ENCODE measurements at regions not wholly inside any gene's neighbourhood (a gene's known extent, or its start where the extent isn't known, plus 50 kb on each side); places are given as distances from the start of the nearest gene placed in this dataset.

GRCh38 chr18:8900552-8900951 is 195.2 kb downstream of the MTCL1 start:
- no peak overlapping the region for H3K4me3 ChIP-seq
- 90% methylated on average over 2 of the region's 2 CpGs for WGBS
- no peaks in the 10 kb centered on the region for H3K9me3 ChIP-seq

GRCh38 chr18:8901019-8901418 is 195.7 kb downstream of the MTCL1 start:
- no peak overlapping the region for H3K27ac ChIP-seq
- H3K4me3 ChIP-seq: no peak overlapping the region
- 81% methylated on average over 2 of the region's 2 CpGs for WGBS
- H3K36me3 ChIP-seq: no peaks in the 10 kb centered on the region
- no peak for DNase-seq (ENCODE audit: low spot score in 2 of 2)
- TF ChIP-seq POLR2A (IDR thresholded peaks at IDR 0.05) (no peak), EP300 (IDR thresholded peaks at IDR 0.05) (no peak), POLR2AphosphoS5 (IDR thresholded peaks at IDR 0.05) (no peak)
- TF ChIP-seq, protein P1, sequence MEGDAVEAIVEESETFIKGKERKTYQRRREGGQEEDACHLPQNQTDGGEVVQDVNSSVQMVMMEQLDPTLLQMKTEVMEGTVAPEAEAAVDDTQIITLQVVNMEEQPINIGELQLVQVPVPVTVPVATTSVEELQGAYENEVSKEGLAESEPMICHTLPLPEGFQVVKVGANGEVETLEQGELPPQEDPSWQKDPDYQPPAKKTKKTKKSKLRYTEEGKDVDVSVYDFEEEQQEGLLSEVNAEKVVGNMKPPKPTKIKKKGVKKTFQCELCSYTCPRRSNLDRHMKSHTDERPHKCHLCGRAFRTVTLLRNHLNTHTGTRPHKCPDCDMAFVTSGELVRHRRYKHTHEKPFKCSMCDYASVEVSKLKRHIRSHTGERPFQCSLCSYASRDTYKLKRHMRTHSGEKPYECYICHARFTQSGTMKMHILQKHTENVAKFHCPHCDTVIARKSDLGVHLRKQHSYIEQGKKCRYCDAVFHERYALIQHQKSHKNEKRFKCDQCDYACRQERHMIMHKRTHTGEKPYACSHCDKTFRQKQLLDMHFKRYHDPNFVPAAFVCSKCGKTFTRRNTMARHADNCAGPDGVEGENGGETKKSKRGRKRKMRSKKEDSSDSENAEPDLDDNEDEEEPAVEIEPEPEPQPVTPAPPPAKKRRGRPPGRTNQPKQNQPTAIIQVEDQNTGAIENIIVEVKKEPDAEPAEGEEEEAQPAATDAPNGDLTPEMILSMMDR (IDR thresholded peaks at IDR 0.05): no peak
- H3K27me3 ChIP-seq: peaks cover 2% of the 10 kb centered on the region
- H3K4me1 ChIP-seq: no peaks in the 10 kb centered on the region
- H3K9me3 ChIP-seq: no peaks in the 10 kb centered on the region

More at GRCh38 chr18:8900552-8900951, 195.2 kb downstream of the MTCL1 start:
- H3K4me1 ChIP-seq: no peaks in the 10 kb centered on the region
- peaks cover 2% of the 10 kb centered on the region for H3K27me3 ChIP-seq
- DNase-seq (ENCODE audit: low spot score in 2 of 2): no peak
- no peaks in the 10 kb centered on the region for H3K36me3 ChIP-seq
- TF ChIP-seq, protein P1 (IDR thresholded peaks at IDR 0.05): no peak
- no peak for TF ChIP-seq EP300 (IDR thresholded peaks at IDR 0.05)
- TF ChIP-seq POLR2A (IDR thresholded peaks at IDR 0.05): no peak
- TF ChIP-seq POLR2AphosphoS5 (IDR thresholded peaks at IDR 0.05): no peak
- no peak overlapping the region for H3K27ac ChIP-seq

GRCh38 chr18:8904316-8904715 is 198.2 kb upstream of the NDUFV2 start:
- no peak for DNase-seq (ENCODE audit: low spot score in 2 of 2)
- Histone ChIP-seq H3K9me3 (no peaks in the 10 kb centered on the region), H3K27me3 (peaks cover 2% of the 10 kb centered on the region), H3K4me3 (no peak overlapping the region), H3K27ac (no peak overlapping the region), H3K4me1 (no peaks in the 10 kb centered on the region), H3K36me3 (no peaks in the 10 kb centered on the region)
- TF ChIP-seq EP300 (IDR thresholded peaks at IDR 0.05) (no peak), POLR2A (IDR thresholded peaks at IDR 0.05) (no peak), POLR2AphosphoS5 (IDR thresholded peaks at IDR 0.05) (no peak)
- TF ChIP-seq, protein P1 (IDR thresholded peaks at IDR 0.05): no peak

DNA sequence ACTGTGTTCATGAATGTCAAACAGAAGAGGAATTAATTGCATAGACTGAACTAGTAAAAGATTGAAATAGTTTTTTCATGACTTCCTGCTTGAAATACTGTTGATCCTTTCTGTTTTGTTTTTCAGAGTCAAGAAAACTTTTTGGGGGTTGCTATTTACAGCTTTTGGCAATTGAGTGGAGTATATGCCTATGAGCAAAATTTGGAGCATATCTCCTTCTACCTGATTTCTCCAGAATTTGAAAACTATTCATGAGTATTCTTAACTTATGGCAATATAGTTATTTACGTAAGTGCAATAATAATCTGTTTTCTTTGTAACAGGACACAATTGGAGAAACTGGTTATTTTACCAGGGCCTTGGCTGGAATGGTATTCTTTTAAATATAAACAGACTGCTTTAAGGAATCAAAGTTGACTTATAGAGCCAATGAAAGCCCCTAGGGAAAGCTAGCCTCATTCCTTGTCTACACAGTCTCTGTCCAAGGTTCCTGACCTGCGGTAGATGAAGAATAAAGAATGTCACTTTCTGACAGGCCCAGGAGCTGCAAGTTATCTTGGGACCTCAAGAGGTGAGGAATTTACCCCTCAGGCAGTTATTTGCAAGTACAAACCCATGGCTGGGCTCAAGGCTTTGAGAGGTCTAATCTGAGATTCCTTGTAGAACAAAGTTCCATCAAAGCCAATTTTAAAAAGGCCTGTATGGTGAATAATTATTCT is 193.5 kb upstream of the NDUFV2 start:
- Histone ChIP-seq H3K36me3 (no peaks in the 10 kb centered on the region), H3K27ac (no peak overlapping the region), H3K4me3 (no peak overlapping the region), H3K27me3 (no peaks in the 10 kb centered on the region), H3K4me1 (peaks cover 6% of the 10 kb centered on the region), H3K9me3 (no peaks in the 10 kb centered on the region)
- WGBS: 95% methylated on average over 2 of the region's 2 CpGs
- DNase-seq (ENCODE audit: low spot score in 2 of 2): no peak
- TF ChIP-seq, protein P1 (IDR thresholded peaks at IDR 0.05): no peak
- TF ChIP-seq POLR2A (IDR thresholded peaks at IDR 0.05): no peak
- no peak for TF ChIP-seq POLR2AphosphoS5 (IDR thresholded peaks at IDR 0.05)
- TF ChIP-seq EP300 (IDR thresholded peaks at IDR 0.05): no peak

GRCh38 chr18:8910186-8910822 is 192.2 kb upstream of the NDUFV2 start:
- no peaks in the 10 kb centered on the region for H3K36me3 ChIP-seq
- WGBS: 55% methylated on average over 4 of the region's 4 CpGs
- peaks cover 6% of the 10 kb centered on the region for H3K4me1 ChIP-seq
- DNase-seq (ENCODE audit: low spot score in 2 of 2): no peak
- no peaks in the 10 kb centered on the region for H3K27me3 ChIP-seq
- no peak for TF ChIP-seq EP300 (IDR thresholded peaks at IDR 0.05)
- no peak for TF ChIP-seq POLR2A (IDR thresholded peaks at IDR 0.05)
- TF ChIP-seq, protein P1 (IDR thresholded peaks at IDR 0.05): no peak
- no peak for TF ChIP-seq POLR2AphosphoS5 (IDR thresholded peaks at IDR 0.05)
- H3K9me3 ChIP-seq: no peaks in the 10 kb centered on the region
- no peak overlapping the region for H3K4me3 ChIP-seq
- no peak overlapping the region for H3K27ac ChIP-seq

Data from suprapubic skin (tissue), 4 donors.